GM12878 (cell line): ENCODE measurements at regions not wholly inside any gene's neighbourhood (a gene's known extent, or its start where the extent isn't known, plus 50 kb on each side); places are given as distances from the start of the nearest gene placed in this dataset.

Experiments
- ATAC-seq: fragments of 200-7000 bp; cut with Tn5 transposase; 3 replicates; pipeline ENCODE4 v1.9.1; 2020; ENCODE audit warnings: mild to moderate bottlenecking, moderate library complexity
- BruUV-seq: library from RNA; stranded (reverse); fragments of 400-500 nt; replicated peaks from 2 replicates; lab custom pipeline; 2021; lab: Mats Ljungman, UMichigan
- CTCF ChIA-PET: fragments of 300-600 bp; sonication (Branson Sonifier 250); formaldehyde crosslinking; extraction: SDS; loops from one replicate; lab custom pipeline; 2021; ENCODE audit warnings: inconsistent platforms; lab: Yijun Ruan, JAX
- POLR2A ChIA-PET: fragments of 350-600 bp; formaldehyde crosslinking; extraction: SDS; loops from one replicate; lab custom pipeline; 2021; ENCODE audit warnings: inconsistent platforms; lab: Charles Lee
- RAD21 ChIA-PET: fragments of 300-600 bp; sonication (Branson Sonifier 250); formaldehyde crosslinking; loops from one replicate; lab custom pipeline; 2023; ENCODE audit warnings: antibody characterized with exemption; ENCODE audit not compliant: unreplicated experiment; lab: Charles Lee
- SMC1A ChIA-PET: fragments of 300-600 bp; sonication (Branson Sonifier 250); formaldehyde crosslinking; loops from one replicate; lab custom pipeline; 2023; ENCODE audit not compliant: unreplicated experiment, uncharacterized antibody; lab: Charles Lee
- DNase-seq: peaks from one replicate; pipeline ENCODE4 v3.0.0-alpha.2; 2011; ENCODE audit warnings: low read depth, low spot score
- FAIRE-seq: peaks from 3 replicates; lab custom pipeline; 2011; peaks lifted over from hg19 to GRCh38; lab: Jason Lieb, UNC
- H2AFZ ChIP-seq: 2 replicates; pipeline ENCODE4 v1.6.0; 2011; ENCODE audit warnings: low read depth, low read length, control low read depth; ENCODE audit not compliant: control insufficient read depth
- H3K27ac ChIP-seq: 2 replicates; pipeline ENCODE4 v1.5.1; 2011; ENCODE audit warnings: control low read depth; ENCODE audit not compliant: control insufficient read depth, insufficient read depth
- H3K27me3 ChIP-seq, 2 experiments: replicated peaks in 1 of 2; 2 replicates each; pipeline versions ENCODE4 v1.6.0 to v1.6.1; 2011; ENCODE audit warnings: low read length in 1 of 2; ENCODE audit not compliant: control insufficient read depth in 2 of 2, insufficient read depth in 2 of 2
- H3K36me3 ChIP-seq, 2 experiments: 2 replicates each; pipeline ENCODE4 v1.5.1; 2011; ENCODE audit warnings: low read length in 1 of 2; ENCODE audit not compliant: control insufficient read depth in 2 of 2, insufficient read depth in 2 of 2
- H3K4me1 ChIP-seq: 2 replicates; pipeline ENCODE4 v1.6.1; 2011; ENCODE audit warnings: mild to moderate bottlenecking, low read length, moderate library complexity, mixed read lengths; ENCODE audit not compliant: control insufficient read depth, insufficient read depth
- H3K4me2 ChIP-seq: 2 replicates; pipeline ENCODE4 v1.6.0; 2011; ENCODE audit warnings: control low read depth; ENCODE audit not compliant: control insufficient read depth, insufficient read depth
- H3K4me3 ChIP-seq: fragments of 200-600 bp; sonication (generic); 2 replicates; pipeline ENCODE4 v1.5.1; 2016
- H3K79me2 ChIP-seq: 2 replicates; pipeline ENCODE4 v1.6.0; 2011; ENCODE audit warnings: low read length; ENCODE audit not compliant: control insufficient read depth, insufficient read depth
- H3K9ac ChIP-seq: 2 replicates; pipeline ENCODE4 v1.8.0; 2011; ENCODE audit warnings: low read length, control low read depth, mixed read lengths; ENCODE audit not compliant: control insufficient read depth, insufficient read depth
- H3K9me3 ChIP-seq: replicated peaks from 3 replicates; pipeline ENCODE4 v1.5.1; 2011; ENCODE audit warnings: mild to moderate bottlenecking, low read length; ENCODE audit not compliant: control insufficient read depth, insufficient read depth
- H4K20me1 ChIP-seq: 2 replicates; pipeline ENCODE4 v1.6.0; 2011; ENCODE audit not compliant: control insufficient read depth, insufficient read depth
- ATF3 ChIP-seq: IDR thresholded peaks from 2 replicates; pipeline ENCODE4 v1.6.1; 2011; ENCODE audit warnings: low read depth, mild to moderate bottlenecking, low read length, moderate library complexity, borderline replicate concordance; ENCODE audit errors: extremely low read depth
- BCLAF1 ChIP-seq: fragments of 450-650 bp; IDR thresholded peaks from 2 replicates; pipeline ENCODE4 v1.6.1; 2017; ENCODE audit warnings: antibody characterized with exemption, mild to moderate bottlenecking, moderate library complexity
- BHLHE40 ChIP-seq, 2 experiments: fragments of 450-650 bp in 1 of 2; IDR thresholded peaks; 2 replicates each; pipeline ENCODE4 v1.6.1; 2011 to 2017; ENCODE audit warnings: low read depth in 2 of 2, borderline replicate concordance in 1 of 2, improper control_type of control experiment in 1 of 2, low read length in 1 of 2, mild to moderate bottlenecking in 1 of 2
- BMI1 ChIP-seq: fragments of 450-650 bp; IDR thresholded peaks from 2 replicates; pipeline ENCODE4 v1.6.1; 2016; ENCODE audit warnings: mild to moderate bottlenecking, moderate library complexity, borderline replicate concordance
- NR2F1 ChIP-seq: fragments of 450-650 bp; conservative IDR thresholded peaks from 2 replicates; pipeline ENCODE4 v1.6.1; 2017; ENCODE audit warnings: mild to moderate bottlenecking
- RELA ChIP-seq: fragments of 450-650 bp; IDR thresholded peaks from 2 replicates; pipeline ENCODE4 v1.8.0; 2014; ENCODE audit warnings: borderline replicate concordance; ENCODE audit not compliant: partially characterized antibody
- SMC3 ChIP-seq: IDR thresholded peaks from 2 replicates; pipeline ENCODE4 v1.6.1; 2011; ENCODE audit warnings: low read length, improper control_type of control experiment, borderline replicate concordance
- SUPT20H ChIP-seq: IDR thresholded peaks from 2 replicates; pipeline ENCODE4 v1.6.1; 2011; ENCODE audit warnings: low read depth, mild to moderate bottlenecking, low read length, moderate library complexity, borderline replicate concordance; ENCODE audit not compliant: control insufficient read depth
- ZNF384 ChIP-seq: IDR thresholded peaks from 2 replicates; pipeline ENCODE4 v1.6.1; 2012; ENCODE audit warnings: low read depth, mild to moderate bottlenecking, low read length, improper control_type of control experiment, borderline replicate concordance
- ZNF592 ChIP-seq: fragments of 450-650 bp; IDR thresholded peaks from 2 replicates; pipeline ENCODE4 v1.6.1; 2017; ENCODE audit warnings: mild to moderate bottlenecking, moderate library complexity
- WGBS: methylation state at CpG from one replicate; pipeline ENCODE4 v1.1.6; 2016; ENCODE audit warnings: low lambda C conversion rate; ENCODE audit not compliant: insufficient replicate concordance, insufficient coverage; ENCODE audit errors: missing lambda C conversion rate; 5-methylcytosine and 5-hydroxymethylcytosine counted together
- in situ Hi-C: fragments of 300-500 bp; cut with MboI; formaldehyde crosslinking; loops from 9 replicates; pipeline ENCODE4 v1.14.3; 2018; ENCODE audit warnings: mixed read lengths
- intact Hi-C: fragments of 100-400 bp; cut with micrococcal nuclease; formaldehyde crosslinking; loops from one replicate; pipeline ENCODE4 v1.14.2; 2022; ENCODE audit not compliant: unreplicated experiment

GRCh38 chr7:68720697-68721096 lies 877.6 kb upstream of the AUTS2 start:
- intact Hi-C loops (no loop called here), in situ Hi-C loops (no loop called here)
- ATAC-seq (no peak), DNase-seq (no peak)
- H3K9me3 ChIP-seq, result no peaks in the 10 kb centered on the region
- H3K9ac ChIP-seq, result no peak overlapping the region
- no peak overlapping the region for H3K4me3 ChIP-seq
- H3K36me3 ChIP-seq, result no peaks in the 10 kb centered on the region
- H3K79me2 ChIP-seq, result no peaks in the 10 kb centered on the region
- H3K4me1 ChIP-seq, result no peaks in the 10 kb centered on the region
- WGBS, result 15% methylated on average over 5 of the region's 5 CpGs
- ChIA-PET CTCF (no interaction called here), POLR2A (no interaction called here)
- BruUV-seq, result no TSS peak
- no peak overlapping the region for H3K4me2 ChIP-seq
- H4K20me1 ChIP-seq, result no peaks in the 10 kb centered on the region
- no peak overlapping the region for H2AFZ ChIP-seq
- H3K27ac ChIP-seq, result no peak overlapping the region
- TF ChIP-seq NR2F1 (peak; percentile 37; the same call in 1 of the 2 replicates), ZNF592 (no peak)
- TF ChIP-seq, all 136 proteins: peak for 1
- RAD21 ChIA-PET, result no interaction called here
- no peaks in the 10 kb centered on the region for H3K27me3 ChIP-seq
- SMC1A ChIA-PET, result no interaction called here
- no peak for FAIRE-seq

- Histone ChIP-seq H3K4me3 (no peak overlapping the region), H3K9me3 (no peaks in the 10 kb centered on the region), H3K9ac (no peak overlapping the region), H4K20me1 (no peaks in the 10 kb centered on the region), H3K27me3 (no peaks in the 10 kb centered on the region), H3K79me2 (no peaks in the 10 kb centered on the region), H3K27ac (no peak overlapping the region), H3K4me2 (no peak overlapping the region), H3K36me3 (no peaks in the 10 kb centered on the region), H3K4me1 (no peaks in the 10 kb centered on the region), H2AFZ (no peak overlapping the region)
- ChIA-PET CTCF (no interaction called here), POLR2A (no interaction called here), SMC1A (no interaction called here), RAD21 (no interaction called here)
- DNase-seq (no peak), FAIRE-seq (no peak), ATAC-seq (no peak)
- in situ Hi-C loops, result no loop called here
- no TSS peak for BruUV-seq
- intact Hi-C loops, result no loop called here
- 88% methylated on average over 1 of the region's 1 CpG for WGBS
- TF ChIP-seq BHLHE40 (IDR thresholded peaks at IDR 0.05; ENCODE audit: borderline replicate concordance in 1 of 2, low read depth in 2 of 2, low read length in 1 of 2) (no peak), SMC3 (no peak), ZNF384 (no peak), SUPT20H (no peak), ATF3 (no peak), RELA (no peak), BCLAF1 (no peak), BMI1 (no peak)
Measured at GRCh38 chr7:68722044-68722443, 876.2 kb upstream of the AUTS2 start.
